NB4 (cell line): ENCODE measurements at regions not wholly inside any gene's neighbourhood (a gene's known extent, or its start where the extent isn't known, plus 50 kb on each side); places are given as distances from the start of the nearest gene placed in this dataset.

Source experiments
- DNase-seq: peaks from one replicate; pipeline ENCODE4 v3.0.0; 2010; ENCODE audit warnings: low read depth
- H3K4me3 ChIP-seq: one replicate; pipeline ENCODE4 v1.5.1; 2011; ENCODE audit warnings: mild to moderate bottlenecking, low read depth, low read length, moderate library complexity
- MYC ChIP-seq: IDR thresholded peaks from 2 replicates; pipeline ENCODE4 v1.6.1; 2011; ENCODE audit warnings: low read depth, low read length
- POLR2A ChIP-seq: IDR thresholded peaks from 2 replicates; pipeline ENCODE4 v1.6.1; 2011; ENCODE audit warnings: mild to moderate bottlenecking; ENCODE audit not compliant: insufficient read length; ENCODE audit errors: extremely low read depth
- TF ChIP-seq, protein P1 (sequence below): IDR thresholded peaks from 2 replicates; pipeline ENCODE4 v1.6.1; 2011; ENCODE audit warnings: low read depth, low read length
- TF ChIP-seq, protein P2 (sequence below): IDR thresholded peaks from one replicate; pipeline ENCODE4 v1.5.1; 2012; ENCODE audit warnings: low read depth, low read length

DNA sequence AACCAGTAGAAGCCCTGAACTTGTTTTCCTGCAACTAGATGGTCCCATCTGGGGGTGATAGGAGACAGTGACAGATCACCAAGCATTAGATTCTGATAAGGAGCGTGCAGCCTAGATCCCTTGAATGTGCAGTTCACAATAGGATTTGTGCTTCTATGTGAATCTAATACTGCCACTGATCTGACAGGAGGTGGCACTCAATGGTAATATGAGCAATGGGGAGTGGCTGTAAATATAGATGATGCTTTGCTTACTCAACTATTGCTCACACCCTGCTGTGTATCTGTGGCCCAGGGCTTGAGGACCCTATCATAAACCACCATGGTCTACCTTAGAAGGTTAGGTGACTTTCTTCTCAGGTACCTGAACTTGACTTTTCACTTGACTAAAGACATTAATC is 417.1 kb upstream of the ARHGEF26 start:
- DNase-seq = no peak
- no peak overlapping the region for H3K4me3 ChIP-seq
- TF ChIP-seq, protein P1, sequence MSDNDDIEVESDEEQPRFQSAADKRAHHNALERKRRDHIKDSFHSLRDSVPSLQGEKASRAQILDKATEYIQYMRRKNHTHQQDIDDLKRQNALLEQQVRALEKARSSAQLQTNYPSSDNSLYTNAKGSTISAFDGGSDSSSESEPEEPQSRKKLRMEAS = no peak
- TF ChIP-seq POLR2A (no peak), MYC (no peak)
- TF ChIP-seq, protein P2, sequence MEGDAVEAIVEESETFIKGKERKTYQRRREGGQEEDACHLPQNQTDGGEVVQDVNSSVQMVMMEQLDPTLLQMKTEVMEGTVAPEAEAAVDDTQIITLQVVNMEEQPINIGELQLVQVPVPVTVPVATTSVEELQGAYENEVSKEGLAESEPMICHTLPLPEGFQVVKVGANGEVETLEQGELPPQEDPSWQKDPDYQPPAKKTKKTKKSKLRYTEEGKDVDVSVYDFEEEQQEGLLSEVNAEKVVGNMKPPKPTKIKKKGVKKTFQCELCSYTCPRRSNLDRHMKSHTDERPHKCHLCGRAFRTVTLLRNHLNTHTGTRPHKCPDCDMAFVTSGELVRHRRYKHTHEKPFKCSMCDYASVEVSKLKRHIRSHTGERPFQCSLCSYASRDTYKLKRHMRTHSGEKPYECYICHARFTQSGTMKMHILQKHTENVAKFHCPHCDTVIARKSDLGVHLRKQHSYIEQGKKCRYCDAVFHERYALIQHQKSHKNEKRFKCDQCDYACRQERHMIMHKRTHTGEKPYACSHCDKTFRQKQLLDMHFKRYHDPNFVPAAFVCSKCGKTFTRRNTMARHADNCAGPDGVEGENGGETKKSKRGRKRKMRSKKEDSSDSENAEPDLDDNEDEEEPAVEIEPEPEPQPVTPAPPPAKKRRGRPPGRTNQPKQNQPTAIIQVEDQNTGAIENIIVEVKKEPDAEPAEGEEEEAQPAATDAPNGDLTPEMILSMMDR = no peak

DNA sequence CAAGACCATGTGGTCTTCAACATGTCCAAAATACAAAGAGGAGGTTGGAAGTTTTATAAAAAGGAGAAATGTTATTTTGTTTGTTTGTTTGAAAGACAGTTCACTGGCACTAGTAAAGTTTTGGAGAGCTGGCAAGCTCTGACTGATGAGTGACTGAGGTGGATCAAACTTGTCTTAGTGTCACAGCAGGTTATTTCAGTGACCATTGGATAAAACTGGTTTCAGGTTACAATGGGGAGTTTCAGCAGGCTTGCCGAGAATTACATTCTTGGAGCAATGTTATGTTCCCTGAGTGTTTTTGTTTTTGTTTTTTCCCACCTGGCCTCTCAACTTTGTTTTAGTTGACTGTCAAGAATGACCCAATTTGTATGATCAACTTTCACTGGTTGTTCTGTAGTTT is 414.5 kb upstream of the ARHGEF26 start:
- TF ChIP-seq, protein P2 = no peak
- TF ChIP-seq MYC (no peak), POLR2A (no peak)
- TF ChIP-seq, protein P1 = no peak
- DNase-seq = no peak
- H3K4me3 ChIP-seq = no peak overlapping the region

DNA sequence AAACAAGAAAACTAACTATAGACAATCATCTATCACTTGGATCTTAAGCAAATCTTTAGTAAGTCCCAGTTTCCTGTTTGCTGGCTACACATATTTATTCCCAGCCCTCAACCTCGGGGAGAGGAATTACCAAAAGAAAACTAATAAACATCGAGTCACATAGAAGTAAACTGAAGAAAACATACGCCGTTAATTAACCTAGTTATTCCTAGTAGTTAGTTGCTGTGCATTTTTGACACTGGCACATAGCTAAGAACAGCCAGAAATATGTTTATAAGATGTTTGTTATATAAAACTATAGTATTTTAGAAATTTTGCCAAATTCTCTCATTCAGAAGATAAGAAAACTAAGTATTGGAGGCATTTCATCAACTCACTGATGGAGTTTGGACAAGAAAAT is 407.2 kb upstream of the ARHGEF26 start:
- DNase-seq = no peak
- TF ChIP-seq, protein P2 = no peak
- TF ChIP-seq, protein P1 = no peak
- no peak for TF ChIP-seq MYC
- no peak for TF ChIP-seq POLR2A
- H3K4me3 ChIP-seq = no peak overlapping the region

DNA sequence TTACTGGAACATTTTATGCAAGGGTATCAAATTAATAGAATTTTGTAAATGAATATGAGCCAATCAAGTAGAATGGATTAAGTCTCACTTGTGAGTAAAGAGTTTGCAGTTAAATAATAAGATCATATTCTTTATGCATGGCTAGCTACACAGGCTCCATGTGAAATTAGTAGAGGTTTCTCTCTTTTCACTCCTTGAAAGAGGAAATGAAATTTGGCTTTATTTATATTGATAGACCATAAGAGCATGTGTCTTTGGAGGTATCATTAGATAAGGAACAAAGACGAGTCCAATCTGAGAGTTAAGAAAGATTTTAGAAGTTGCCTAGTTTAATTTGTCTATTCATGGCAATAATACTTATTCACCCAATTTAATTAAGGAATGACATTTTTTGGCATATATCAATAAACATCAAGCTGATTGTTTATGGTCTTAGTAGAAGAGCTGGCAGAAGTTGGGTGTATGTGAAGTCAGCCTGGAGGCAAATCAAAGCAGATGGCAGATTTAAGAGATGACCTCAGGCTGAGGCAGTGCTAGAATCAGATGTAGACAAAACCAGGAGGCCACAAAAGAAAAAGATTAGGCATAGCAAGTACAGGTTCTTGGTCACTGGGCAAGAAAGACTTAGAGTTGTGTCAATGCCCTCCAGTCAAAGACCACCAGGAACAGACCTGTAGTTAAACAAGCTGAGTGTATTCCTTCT is 406.5 kb upstream of the ARHGEF26 start:
- TF ChIP-seq, protein P2 = no peak
- no peak for TF ChIP-seq POLR2A
- TF ChIP-seq, protein P1 = no peak
- no peak for TF ChIP-seq MYC
- DNase-seq = no peak

DNA sequence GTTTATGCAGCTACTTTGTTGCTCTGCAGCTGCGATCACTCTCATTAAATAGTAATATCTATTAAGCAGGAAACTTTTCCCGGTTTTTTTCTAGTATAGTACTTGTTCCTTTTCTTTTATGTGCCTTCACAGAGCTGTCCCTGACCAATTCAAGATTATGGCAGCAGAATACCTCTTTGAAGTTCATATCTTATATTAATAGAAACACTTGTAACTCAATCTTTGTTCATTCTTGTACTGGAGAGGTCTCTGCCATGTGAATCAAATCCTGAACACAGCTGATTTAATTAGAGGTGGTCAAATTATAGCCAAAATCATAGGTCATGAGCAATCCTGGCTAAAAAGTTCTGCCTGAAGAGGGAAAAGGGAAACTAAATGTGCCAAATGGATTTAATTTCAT is 399.0 kb upstream of the ARHGEF26 start:
- TF ChIP-seq POLR2A (no peak), MYC (no peak)
- TF ChIP-seq, protein P1 = no peak
- TF ChIP-seq, protein P2 = no peak
- H3K4me3 ChIP-seq = no peak overlapping the region
- no peak for DNase-seq

More for the DNA sequence above, 406.5 kb upstream of the ARHGEF26 start:
- H3K4me3 ChIP-seq = no peak overlapping the region

DNA sequence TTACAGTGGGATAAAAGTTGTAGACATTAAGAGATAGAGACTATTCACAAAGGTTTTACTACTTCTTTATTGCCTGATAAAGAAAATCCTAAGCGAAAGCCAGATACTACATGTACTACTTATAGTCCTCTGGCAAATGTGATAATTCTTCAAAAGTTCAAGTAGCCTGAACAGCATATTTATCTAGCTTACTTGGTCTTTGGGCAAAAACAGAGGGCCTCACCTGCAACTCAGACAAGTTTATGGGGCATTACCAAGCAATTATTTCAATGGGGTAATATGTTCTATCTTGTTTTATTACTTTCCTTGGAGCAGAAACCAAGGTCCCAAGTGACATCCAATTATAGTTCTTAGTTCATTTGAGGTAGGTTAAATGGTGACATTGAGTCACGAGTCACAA is 390.1 kb upstream of the ARHGEF26 start:
- TF ChIP-seq MYC = no peak
- TF ChIP-seq POLR2A = no peak
- TF ChIP-seq, protein P2 = no peak
- TF ChIP-seq, protein P1 = no peak
- H3K4me3 ChIP-seq = no peak overlapping the region
- DNase-seq = no peak
